SK-N-SH treated with all-trans-retinoic acid at 6 μM for 48 hours (cell line): ENCODE measurements at regions not wholly inside any gene's neighbourhood (a gene's known extent, or its start where the extent isn't known, plus 50 kb on each side); places are given as distances from the start of the nearest gene placed in this dataset.
A peak's percentile ranks its signal among the peaks of the same experiment; 100 is the strongest.

ENCODE experiments used
- ATAC-seq: fragments of 200-7000 bp; cut with Tn5 transposase; 3 replicates; pipeline ENCODE4 v1.9.1; 2020; ENCODE audit warnings: mild to moderate bottlenecking, moderate library complexity
- BACH2 ChIP-seq: fragments of 250-450 bp; sonication (Bioruptor Pico); IDR thresholded peaks from 2 replicates; pipeline ENCODE4 v1.9.0; 2021; ENCODE audit warnings: mild to moderate bottlenecking, borderline replicate concordance
- CSDC2 ChIP-seq: fragments of 250-450 bp; sonication (Bioruptor Pico); IDR thresholded peaks from 2 replicates; pipeline ENCODE4 v1.5.0; 2020; ENCODE audit warnings: mild to moderate bottlenecking, moderate library complexity
- CSRNP3 ChIP-seq: fragments of 250-450 bp; sonication (Bioruptor Pico); IDR thresholded peaks from 2 replicates; pipeline ENCODE4 v1.5.1; 2021; ENCODE audit warnings: mild to moderate bottlenecking, moderate library complexity
- ESRRG ChIP-seq: fragments of 250-450 bp; sonication (Bioruptor Pico); IDR thresholded peaks from 2 replicates; pipeline ENCODE4 v1.6.1; 2021; ENCODE audit warnings: mild to moderate bottlenecking
- GLIS3 ChIP-seq: fragments of 250-450 bp; sonication (Bioruptor Pico); IDR thresholded peaks from 2 replicates; pipeline ENCODE4 v1.5.0; 2020; ENCODE audit warnings: mild to moderate bottlenecking, moderate library complexity
- ISL1 ChIP-seq: fragments of 250-450 bp; sonication (Bioruptor Pico); IDR thresholded peaks from 2 replicates; pipeline ENCODE4 v2.1.2; 2022; ENCODE audit warnings: mild to moderate bottlenecking, moderate library complexity
- OSR1 ChIP-seq: fragments of 250-450 bp; sonication (Bioruptor Pico); IDR thresholded peaks from 2 replicates; pipeline ENCODE4 v1.8.0; 2022; ENCODE audit warnings: moderate library complexity, mild to moderate bottlenecking, inconsistent platforms
- POU6F1 ChIP-seq: fragments of 250-450 bp; sonication (Bioruptor Pico); IDR thresholded peaks from 2 replicates; pipeline ENCODE4 v1.8.0; 2021; ENCODE audit warnings: low read depth, mild to moderate bottlenecking, moderate library complexity, borderline replicate concordance
- PPARA ChIP-seq: fragments of 250-450 bp; sonication (Bioruptor Pico); IDR thresholded peaks from 2 replicates; pipeline ENCODE4 v1.5.0; 2020; ENCODE audit warnings: mild to moderate bottlenecking, borderline replicate concordance
- RARB ChIP-seq: fragments of 250-450 bp; sonication (Bioruptor Pico); IDR thresholded peaks from 2 replicates; pipeline ENCODE4 v1.8.0; 2021; ENCODE audit warnings: mild to moderate bottlenecking, moderate library complexity
- TCF4 ChIP-seq: fragments of 250-450 bp; sonication (Bioruptor Pico); IDR thresholded peaks from 2 replicates; pipeline ENCODE4 v1.8.0; 2021; ENCODE audit warnings: mild to moderate bottlenecking, moderate library complexity, borderline replicate concordance
- TOX ChIP-seq: fragments of 250-450 bp; sonication (Bioruptor Pico); IDR thresholded peaks from 2 replicates; pipeline ENCODE4 v1.8.0; 2021; ENCODE audit warnings: mild to moderate bottlenecking, moderate library complexity, borderline replicate concordance
- ZC3H10 ChIP-seq: fragments of 250-450 bp; sonication (Bioruptor Pico); IDR thresholded peaks from 2 replicates; pipeline ENCODE4 v1.5.1; 2021; ENCODE audit warnings: mild to moderate bottlenecking, moderate library complexity
- ZFP3 ChIP-seq: fragments of 250-450 bp; sonication (Bioruptor Pico); IDR thresholded peaks from 2 replicates; pipeline ENCODE4 v1.5.0; 2020; ENCODE audit warnings: mild to moderate bottlenecking, moderate library complexity
- ZFP30 ChIP-seq: fragments of 450-650 bp; formaldehyde crosslinking; IDR thresholded peaks from 2 replicates; pipeline ENCODE4 v1.5.0; 2022; ENCODE audit warnings: mild to moderate bottlenecking, moderate library complexity
- ZNF565 ChIP-seq: fragments of 450-650 bp; formaldehyde crosslinking; conservative IDR thresholded peaks from 2 replicates; pipeline ENCODE4 v1.5.0; 2020; ENCODE audit warnings: low read depth, mild to moderate bottlenecking, moderate library complexity
- ZNF70 ChIP-seq: fragments of 450-650 bp; formaldehyde crosslinking; IDR thresholded peaks from 2 replicates; pipeline ENCODE4 v1.5.0; 2020; ENCODE audit warnings: mild to moderate bottlenecking, moderate library complexity
- ZNF8 ChIP-seq: fragments of 450-650 bp; formaldehyde crosslinking; IDR thresholded peaks from 2 replicates; pipeline ENCODE4 v1.5.0; 2020; ENCODE audit warnings: mild to moderate bottlenecking, moderate library complexity
- TF ChIP-seq, protein P1 (sequence below): fragments of 250-450 bp; sonication (Bioruptor Pico); IDR thresholded peaks from 2 replicates; pipeline ENCODE4 v1.8.0; 2020; ENCODE audit warnings: mild to moderate bottlenecking, moderate library complexity, borderline replicate concordance
- TF ChIP-seq, protein P2 (sequence below): fragments of 250-450 bp; sonication (Bioruptor Pico); IDR thresholded peaks from 2 replicates; pipeline ENCODE4 v1.5.1; 2020; ENCODE audit warnings: low read depth, mild to moderate bottlenecking, moderate library complexity

- peak; percentile 85 for ATAC-seq
- no peak for TF ChIP-seq ZC3H10 (CRISPR knock-in tag)
- TF ChIP-seq GLIS3: no peak
- no peak for TF ChIP-seq BACH2 (CRISPR knock-in tag)
- TF ChIP-seq ZNF70 (CRISPR knock-in tag): no peak
- no peak for TF ChIP-seq ZNF565 (CRISPR knock-in tag)
- no peak for TF ChIP-seq POU6F1 (CRISPR knock-in tag)
- no peak for TF ChIP-seq TCF4 (CRISPR knock-in tag)
- TF ChIP-seq ZNF8 (CRISPR knock-in tag): no peak
- TF ChIP-seq TOX (CRISPR knock-in tag): no peak
- TF ChIP-seq, protein P1, sequence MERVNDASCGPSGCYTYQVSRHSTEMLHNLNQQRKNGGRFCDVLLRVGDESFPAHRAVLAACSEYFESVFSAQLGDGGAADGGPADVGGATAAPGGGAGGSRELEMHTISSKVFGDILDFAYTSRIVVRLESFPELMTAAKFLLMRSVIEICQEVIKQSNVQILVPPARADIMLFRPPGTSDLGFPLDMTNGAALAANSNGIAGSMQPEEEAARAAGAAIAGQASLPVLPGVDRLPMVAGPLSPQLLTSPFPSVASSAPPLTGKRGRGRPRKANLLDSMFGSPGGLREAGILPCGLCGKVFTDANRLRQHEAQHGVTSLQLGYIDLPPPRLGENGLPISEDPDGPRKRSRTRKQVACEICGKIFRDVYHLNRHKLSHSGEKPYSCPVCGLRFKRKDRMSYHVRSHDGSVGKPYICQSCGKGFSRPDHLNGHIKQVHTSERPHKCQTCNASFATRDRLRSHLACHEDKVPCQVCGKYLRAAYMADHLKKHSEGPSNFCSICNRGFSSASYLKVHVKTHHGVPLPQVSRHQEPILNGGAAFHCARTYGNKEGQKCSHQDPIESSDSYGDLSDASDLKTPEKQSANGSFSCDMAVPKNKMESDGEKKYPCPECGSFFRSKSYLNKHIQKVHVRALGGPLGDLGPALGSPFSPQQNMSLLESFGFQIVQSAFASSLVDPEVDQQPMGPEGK (CRISPR knock-in tag): no peak
- TF ChIP-seq ESRRG (CRISPR knock-in tag): no peak
- no peak for TF ChIP-seq CSDC2 (CRISPR knock-in tag)
Observed at GRCh38 chr3:124260206-124260915, 268.4 kb upstream of the ROPN1 start.

- no peak for TF ChIP-seq OSR1 (CRISPR knock-in tag)
- TF ChIP-seq TCF4 (CRISPR knock-in tag): no peak
- TF ChIP-seq ZNF8 (CRISPR knock-in tag): no peak
- TF ChIP-seq ZFP3: no peak
- no peak for TF ChIP-seq CSDC2 (CRISPR knock-in tag)
- no peak for TF ChIP-seq ZNF70 (CRISPR knock-in tag)
- TF ChIP-seq, protein P1 (CRISPR knock-in tag): no peak
- TF ChIP-seq ISL1 (CRISPR knock-in tag): no peak
- TF ChIP-seq CSRNP3 (CRISPR knock-in tag): no peak
- TF ChIP-seq, protein P2, sequence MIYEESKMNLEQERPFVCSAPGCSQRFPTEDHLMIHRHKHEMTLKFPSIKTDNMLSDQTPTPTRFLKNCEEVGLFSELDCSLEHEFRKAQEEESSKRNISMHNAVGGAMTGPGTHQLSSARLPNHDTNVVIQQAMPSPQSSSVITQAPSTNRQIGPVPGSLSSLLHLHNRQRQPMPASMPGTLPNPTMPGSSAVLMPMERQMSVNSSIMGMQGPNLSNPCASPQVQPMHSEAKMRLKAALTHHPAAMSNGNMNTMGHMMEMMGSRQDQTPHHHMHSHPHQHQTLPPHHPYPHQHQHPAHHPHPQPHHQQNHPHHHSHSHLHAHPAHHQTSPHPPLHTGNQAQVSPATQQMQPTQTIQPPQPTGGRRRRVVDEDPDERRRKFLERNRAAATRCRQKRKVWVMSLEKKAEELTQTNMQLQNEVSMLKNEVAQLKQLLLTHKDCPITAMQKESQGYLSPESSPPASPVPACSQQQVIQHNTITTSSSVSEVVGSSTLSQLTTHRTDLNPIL (CRISPR knock-in tag): no peak
- no peak for TF ChIP-seq BACH2 (CRISPR knock-in tag)
- TF ChIP-seq, all 23 proteins: peak for 0
- ATAC-seq: no peak
Observed at GRCh38 chr3:124261306-124261705, 269.4 kb upstream of the ROPN1 start.

DNA sequence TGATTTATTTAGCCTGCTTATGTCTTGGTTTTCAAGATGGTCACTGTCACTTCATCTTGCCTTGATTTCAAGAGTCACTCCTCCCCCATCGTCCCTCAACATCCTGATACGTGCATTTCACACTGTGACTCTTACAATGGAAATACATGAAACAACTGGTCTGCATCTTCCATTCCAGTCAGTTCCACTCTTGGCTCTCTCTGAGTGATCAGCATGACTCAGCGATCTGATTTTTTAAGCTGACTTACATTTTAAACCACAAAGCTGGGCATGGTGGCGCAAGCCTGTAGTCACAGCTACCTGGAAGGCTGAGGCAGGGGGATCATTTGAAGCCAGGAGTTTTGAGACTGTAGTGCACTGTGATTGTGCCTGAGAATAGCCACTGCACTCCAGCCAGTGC lies 271.2 kb upstream of the ROPN1 start:
- ATAC-seq: peak; percentile 76
- TF ChIP-seq, protein P1 (CRISPR knock-in tag): no peak
- TF ChIP-seq PPARA (CRISPR knock-in tag) (no peak), OSR1 (CRISPR knock-in tag) (no peak), RARB (CRISPR knock-in tag) (no peak), ZNF70 (CRISPR knock-in tag) (no peak), ZFP3 (no peak), ZC3H10 (CRISPR knock-in tag) (no peak), ISL1 (CRISPR knock-in tag) (no peak), TOX (CRISPR knock-in tag) (no peak), BACH2 (CRISPR knock-in tag) (no peak), CSRNP3 (CRISPR knock-in tag) (no peak), CSDC2 (CRISPR knock-in tag) (no peak), GLIS3 (no peak), TCF4 (CRISPR knock-in tag) (no peak), ESRRG (CRISPR knock-in tag) (no peak), ZFP30 (CRISPR knock-in tag) (no peak)
- TF ChIP-seq, protein P2 (CRISPR knock-in tag): no peak
